C4-2B (cell line): ENCODE measurements at regions not wholly inside any gene's neighbourhood (a gene's known extent, or its start where the extent isn't known, plus 50 kb on each side); places are given as distances from the start of the nearest gene placed in this dataset.

Experiments
- CTCF ChIP-seq: fragments of 450-650 bp; conservative IDR thresholded peaks from 2 replicates; pipeline ENCODE4 v1.5.1; 2017; ENCODE audit warnings: mild to moderate bottlenecking
- ZFX ChIP-seq: fragments of 450-650 bp; IDR thresholded peaks from 2 replicates; pipeline ENCODE4 v1.6.1; 2017

- no peak for TF ChIP-seq CTCF
- TF ChIP-seq ZFX: no peak
Observed at GRCh38 chr15:95836536-95836935, 494.0 kb upstream of the NR2F2 start.
